ENCODE measurements at regions not wholly inside any gene's neighbourhood (a gene's known extent, or its start where the extent isn't known, plus 50 kb on each side); places are given as distances from the start of the nearest gene placed in this dataset.

DNA sequence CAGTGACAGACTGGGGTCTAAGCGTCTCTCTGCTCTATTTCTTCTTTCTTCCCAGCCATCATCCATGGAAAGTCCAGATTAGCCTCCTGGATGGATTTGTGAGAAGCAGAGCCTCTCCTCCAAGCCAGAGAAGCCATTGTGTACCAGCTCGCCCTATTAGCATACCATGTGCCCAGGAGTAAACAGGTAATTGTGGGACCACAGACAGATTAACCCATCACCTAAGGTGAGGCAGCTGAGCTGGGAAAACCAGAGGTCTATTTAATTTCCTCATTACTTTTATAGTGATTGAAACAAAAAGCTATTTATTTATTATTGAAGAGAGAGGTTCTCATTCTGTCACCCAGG lies 54.7 kb upstream of the NT5C1B start:
- ChIA-PET POLR2A (interaction anchor here (0.6 kb wide), 2 partner anchors 54 to 1289 kb away, joined by 3 to 4 read pairs; no protein-coding TSS in a partner anchor), CTCF (ENCODE audit: low intra/inter-chr PET ratio) (no interaction called here)
- no peak overlapping the region for H3K9ac ChIP-seq (ENCODE audit: insufficient read depth in 1 of 2, low read depth in 2 of 2, low read length in 2 of 2)
- no peak overlapping the region for H2AFZ ChIP-seq (ENCODE audit: low read depth, low read length)
- H3K9me1 ChIP-seq (ENCODE audit: control insufficient read depth, insufficient read depth, low read length), result no peaks in the 10 kb centered on the region
- no peaks in the 10 kb centered on the region for H4K20me1 ChIP-seq (replicated peaks; ENCODE audit: control insufficient read depth, insufficient read depth, low read length)
- H3K4me1 ChIP-seq (replicated peaks in 1 of 2; ENCODE audit: control insufficient read depth in 2 of 2, insufficient read depth in 2 of 2, low read length in 2 of 2), result no peaks in the 10 kb centered on the region
- in situ Hi-C loops (cut with MboI), result no loop called here
- peaks cover 3% of the 10 kb centered on the region; the same call in 1 of the 2 replicates for H3K9me3 ChIP-seq (replicated peaks; ENCODE audit: control insufficient read depth, insufficient read depth, low read depth, low read length)
- BruUV-seq (replicated peaks), result no TSS peak
- no peak for TF ChIP-seq MECOM (CRISPR knock-in tag; IDR thresholded peaks at IDR 0.05)
- TF ChIP-seq GATAD2A (IDR thresholded peaks at IDR 0.05), result no peak
- TF ChIP-seq PRMT5 (CRISPR knock-in tag; IDR thresholded peaks at IDR 0.05), result no peak
- no peak for TF ChIP-seq ARNT (IDR thresholded peaks at IDR 0.05)
- TF ChIP-seq NFIC (IDR thresholded peaks at IDR 0.05), result no peak
- TF ChIP-seq, protein P1, sequence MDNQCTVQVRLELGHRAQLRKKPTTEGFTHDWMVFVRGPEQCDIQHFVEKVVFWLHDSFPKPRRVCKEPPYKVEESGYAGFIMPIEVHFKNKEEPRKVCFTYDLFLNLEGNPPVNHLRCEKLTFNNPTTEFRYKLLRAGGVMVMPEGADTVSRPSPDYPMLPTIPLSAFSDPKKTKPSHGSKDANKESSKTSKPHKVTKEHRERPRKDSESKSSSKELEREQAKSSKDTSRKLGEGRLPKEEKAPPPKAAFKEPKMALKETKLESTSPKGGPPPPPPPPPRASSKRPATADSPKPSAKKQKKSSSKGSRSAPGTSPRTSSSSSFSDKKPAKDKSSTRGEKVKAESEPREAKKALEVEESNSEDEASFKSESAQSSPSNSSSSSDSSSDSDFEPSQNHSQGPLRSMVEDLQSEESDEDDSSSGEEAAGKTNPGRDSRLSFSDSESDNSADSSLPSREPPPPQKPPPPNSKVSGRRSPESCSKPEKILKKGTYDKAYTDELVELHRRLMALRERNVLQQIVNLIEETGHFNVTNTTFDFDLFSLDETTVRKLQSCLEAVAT (IDR thresholded peaks at IDR 0.05), result no peak
- no peak overlapping the region for H3K4me2 ChIP-seq (ENCODE audit: insufficient read depth, low read length)
- ATAC-seq, result no peak
- H3K27me3 ChIP-seq (ENCODE audit: control insufficient read depth in 2 of 2, insufficient read depth in 2 of 2, low read length in 2 of 2), result no peaks in the 10 kb centered on the region
- H3K36me3 ChIP-seq (ENCODE audit: control insufficient read depth, insufficient read depth, low read length), result no peaks in the 10 kb centered on the region
- WGBS (ENCODE audit: insufficient coverage, low coverage, missing lambda C conversion rate), result 0% methylated on average over 2 of the region's 2 CpGs
- no peak for FAIRE-seq
- no peaks in the 10 kb centered on the region for H3K79me2 ChIP-seq (ENCODE audit: control insufficient read depth, insufficient read depth, low read length)
- no peak overlapping the region for H3K4me3 ChIP-seq
- H3K27ac ChIP-seq (ENCODE audit: extremely low read depth, low read depth, low read length), result no peak overlapping the region
- intact Hi-C loops (cut with micrococcal nuclease), result no loop called here
- DNase-seq (ENCODE audit: extremely low read depth in 1 of 4, low spot score in 3 of 4), result no peak
